ENCODE measurements at regions not wholly inside any gene's neighbourhood (a gene's known extent, or its start where the extent isn't known, plus 50 kb on each side); places are given as distances from the start of the nearest gene placed in this dataset.

DNA sequence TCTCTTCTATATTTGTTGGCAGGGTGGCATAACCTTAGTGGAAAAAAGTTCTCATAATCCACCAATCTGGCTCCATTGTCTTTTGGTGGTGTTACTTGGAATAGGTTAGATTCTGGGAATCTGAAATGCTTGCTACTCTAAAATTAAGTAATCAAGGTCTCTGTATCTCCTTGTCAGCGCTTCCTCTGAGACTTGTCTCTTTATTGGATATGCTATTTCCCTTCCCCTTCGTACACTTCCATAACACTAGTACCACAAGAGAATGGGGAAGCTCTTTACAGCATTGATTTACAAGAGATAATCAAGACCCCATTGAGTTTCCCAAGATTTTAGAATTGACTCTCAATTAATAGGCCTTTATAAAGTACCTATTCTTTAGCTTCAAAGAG lies 280.2 kb downstream of the ADGB start:
- SMC1A ChIA-PET (ENCODE audit: uncharacterized antibody, unreplicated experiment) = interaction anchor here (0.7 kb wide), 1 partner anchor 28 kb away, joined by 3 read pairs; no protein-coding TSS in a partner anchor

More for the DNA sequence above, 280.2 kb downstream of the ADGB start:
- Histone ChIP-seq H4K20me1 (ENCODE audit: control insufficient read depth, insufficient read depth) (no peaks in the 10 kb centered on the region), H3K4me2 (ENCODE audit: control insufficient read depth, insufficient read depth) (no peak overlapping the region), H3K4me1 (ENCODE audit: control insufficient read depth, insufficient read depth, low read length) (no peaks in the 10 kb centered on the region), H3K36me3 (ENCODE audit: control insufficient read depth in 2 of 2, insufficient read depth in 2 of 2, low read length in 1 of 2) (no peaks in the 10 kb centered on the region), H2AFZ (ENCODE audit: control insufficient read depth, low read depth, low read length) (no peak overlapping the region), H3K4me3 (no peak overlapping the region), H3K9ac (ENCODE audit: control insufficient read depth, insufficient read depth, low read length) (no peak overlapping the region), H3K27ac (ENCODE audit: control insufficient read depth, insufficient read depth) (no peak overlapping the region), H3K9me3 (replicated peaks; ENCODE audit: control insufficient read depth, insufficient read depth, low read length) (no peaks in the 10 kb centered on the region), H3K79me2 (ENCODE audit: control insufficient read depth, insufficient read depth, low read length) (no peaks in the 10 kb centered on the region), H3K27me3 (replicated peaks in 1 of 2; ENCODE audit: control insufficient read depth in 2 of 2, insufficient read depth in 2 of 2, low read length in 1 of 2) (no peaks in the 10 kb centered on the region)
- ChIA-PET POLR2A (no interaction called here), RAD21 (ENCODE audit: unreplicated experiment) (no interaction called here), CTCF (interaction anchor here (1.3 kb wide), 1 partner anchor 32 kb away, joined by 4 read pairs; no protein-coding TSS in a partner anchor)
- ATAC-seq (no peak), DNase-seq (ENCODE audit: low read depth, low spot score) (no peak), FAIRE-seq (no peak)
- TF ChIP-seq RCOR1 (conservative IDR thresholded peaks at IDR 0.05; ENCODE audit: low read depth, low read length) (no peak), FOXK2 (IDR thresholded peaks at IDR 0.05) (no peak), ZNF24 (IDR thresholded peaks at IDR 0.05) (no peak), CBX3 (IDR thresholded peaks at IDR 0.05; ENCODE audit: borderline replicate concordance, low read depth) (no peak), MLLT1 (IDR thresholded peaks at IDR 0.05) (no peak), EP300 (IDR thresholded peaks at IDR 0.05; ENCODE audit: borderline replicate concordance in 1 of 2, control insufficient read depth in 1 of 2, low read depth in 2 of 2, low read length in 2 of 2) (no peak), NFXL1 (IDR thresholded peaks at IDR 0.05; ENCODE audit: borderline replicate concordance) (no peak), TCF3 (IDR thresholded peaks at IDR 0.05; ENCODE audit: borderline replicate concordance, insufficient read depth, low read depth, low read length) (no peak), YY1 (IDR thresholded peaks at IDR 0.05; ENCODE audit: low read depth, low read length) (no peak), NR2F1 (conservative IDR thresholded peaks at IDR 0.05) (no peak), SREBF1 (IDR thresholded peaks at IDR 0.05; ENCODE audit: low read length) (no peak), PAX8 (IDR thresholded peaks at IDR 0.05) (no peak), BMI1 (IDR thresholded peaks at IDR 0.05; ENCODE audit: borderline replicate concordance) (no peak), JUND (IDR thresholded peaks at IDR 0.05; ENCODE audit: low read depth, low read length) (no peak)
- TF ChIP-seq, protein P1, sequence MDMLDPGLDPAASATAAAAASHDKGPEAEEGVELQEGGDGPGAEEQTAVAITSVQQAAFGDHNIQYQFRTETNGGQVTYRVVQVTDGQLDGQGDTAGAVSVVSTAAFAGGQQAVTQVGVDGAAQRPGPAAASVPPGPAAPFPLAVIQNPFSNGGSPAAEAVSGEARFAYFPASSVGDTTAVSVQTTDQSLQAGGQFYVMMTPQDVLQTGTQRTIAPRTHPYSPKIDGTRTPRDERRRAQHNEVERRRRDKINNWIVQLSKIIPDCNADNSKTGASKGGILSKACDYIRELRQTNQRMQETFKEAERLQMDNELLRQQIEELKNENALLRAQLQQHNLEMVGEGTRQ (IDR thresholded peaks at IDR 0.05; ENCODE audit: borderline replicate concordance, low read depth, low read length) = no peak
- TF ChIP-seq, protein P2, sequence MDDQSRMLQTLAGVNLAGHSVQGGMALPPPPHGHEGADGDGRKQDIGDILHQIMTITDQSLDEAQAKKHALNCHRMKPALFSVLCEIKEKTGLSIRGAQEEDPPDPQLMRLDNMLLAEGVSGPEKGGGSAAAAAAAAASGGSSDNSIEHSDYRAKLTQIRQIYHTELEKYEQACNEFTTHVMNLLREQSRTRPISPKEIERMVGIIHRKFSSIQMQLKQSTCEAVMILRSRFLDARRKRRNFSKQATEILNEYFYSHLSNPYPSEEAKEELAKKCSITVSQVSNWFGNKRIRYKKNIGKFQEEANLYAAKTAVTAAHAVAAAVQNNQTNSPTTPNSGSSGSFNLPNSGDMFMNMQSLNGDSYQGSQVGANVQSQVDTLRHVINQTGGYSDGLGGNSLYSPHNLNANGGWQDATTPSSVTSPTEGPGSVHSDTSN (IDR thresholded peaks at IDR 0.05; ENCODE audit: insufficient replicate concordance, low read depth, low read length) = no peak
- intact Hi-C loops (cut with micrococcal nuclease; ENCODE audit: unreplicated experiment) = no loop called here
- no TSS peak for BruUV-seq (replicated peaks)
- in situ Hi-C loops (cut with MboI) = no loop called here
- 19% methylated on average over 2 of the region's 2 CpGs for WGBS (ENCODE audit: insufficient coverage, insufficient replicate concordance, low lambda C conversion rate, missing lambda C conversion rate)

Data from GM12878 (cell line).